GM12875 (cell line): ENCODE measurements at regions not wholly inside any gene's neighbourhood (a gene's known extent, or its start where the extent isn't known, plus 50 kb on each side); places are given as distances from the start of the nearest gene placed in this dataset.

ENCODE experiments used
- H3K4me3 ChIP-seq: one replicate; pipeline ENCODE4 v1.5.1; 2011; ENCODE audit warnings: low read depth, low read length, control low read depth
- CTCF ChIP-seq: IDR thresholded peaks from 2 replicates; pipeline ENCODE4 v1.5.1; 2011; ENCODE audit warnings: low read depth, mild to moderate bottlenecking, control low read depth, inconsistent platforms, low read length, moderate library complexity, borderline replicate concordance; ENCODE audit not compliant: insufficient read depth

DNA sequence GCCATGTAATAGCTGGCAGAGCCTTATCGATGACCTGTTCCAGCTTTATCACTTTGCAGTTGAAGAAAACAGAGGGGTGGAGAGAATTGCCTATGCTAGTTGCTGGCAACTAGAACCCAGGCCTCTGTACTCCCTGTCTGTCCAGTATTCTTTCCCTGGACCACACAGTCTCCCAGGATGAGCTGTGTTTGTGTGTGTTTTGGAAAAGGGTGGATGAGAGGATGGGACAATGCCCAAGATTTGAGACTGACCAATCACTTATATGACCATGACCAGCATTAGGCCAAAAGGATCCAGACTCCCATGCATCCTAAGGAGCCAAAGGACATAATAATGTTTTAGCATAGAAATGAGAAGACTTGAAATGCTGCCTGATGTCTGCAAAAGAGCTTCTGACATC, 102.6 kb downstream of the CD200R1L start:
- no peak for TF ChIP-seq CTCF
- H3K4me3 ChIP-seq, result no peak overlapping the region

- no peak for TF ChIP-seq CTCF
- no peak overlapping the region for H3K4me3 ChIP-seq
Measured at GRCh38 chr3:112742934-112743333, 102.0 kb upstream of the CCDC80 start.

- no peak overlapping the region for H3K4me3 ChIP-seq
- TF ChIP-seq CTCF, result no peak
Measured at GRCh38 chr3:112741983-112742382, 101.0 kb upstream of the CCDC80 start.

GRCh38 chr3:112740835-112741234, 99.9 kb upstream of the CCDC80 start:
- no peak overlapping the region for H3K4me3 ChIP-seq
- TF ChIP-seq CTCF, result no peak

- no peak overlapping the region for H3K4me3 ChIP-seq
- TF ChIP-seq CTCF, result no peak
Measured at GRCh38 chr3:112739252-112739965, 98.5 kb upstream of the CCDC80 start.

DNA sequence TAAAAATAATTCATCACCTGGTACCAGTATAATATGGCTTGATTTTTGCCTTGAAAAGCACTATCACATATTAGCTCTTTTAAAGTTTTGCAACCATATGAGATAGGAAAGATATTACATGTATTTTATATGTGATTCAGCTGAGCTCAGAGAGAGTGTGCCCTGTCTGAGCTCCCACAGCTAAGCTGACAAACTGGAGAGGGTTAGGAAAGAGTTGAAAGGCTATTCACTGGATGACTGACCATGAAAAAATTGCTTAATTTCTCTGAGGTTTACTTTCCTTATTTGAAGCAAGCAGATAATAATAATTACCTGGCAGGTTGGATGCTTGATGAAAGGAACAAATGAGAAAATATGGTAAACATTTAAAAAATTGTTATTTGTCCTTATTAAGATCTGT, 97.4 kb upstream of the CCDC80 start:
- H3K4me3 ChIP-seq, result no peak overlapping the region
- TF ChIP-seq CTCF, result no peak

DNA sequence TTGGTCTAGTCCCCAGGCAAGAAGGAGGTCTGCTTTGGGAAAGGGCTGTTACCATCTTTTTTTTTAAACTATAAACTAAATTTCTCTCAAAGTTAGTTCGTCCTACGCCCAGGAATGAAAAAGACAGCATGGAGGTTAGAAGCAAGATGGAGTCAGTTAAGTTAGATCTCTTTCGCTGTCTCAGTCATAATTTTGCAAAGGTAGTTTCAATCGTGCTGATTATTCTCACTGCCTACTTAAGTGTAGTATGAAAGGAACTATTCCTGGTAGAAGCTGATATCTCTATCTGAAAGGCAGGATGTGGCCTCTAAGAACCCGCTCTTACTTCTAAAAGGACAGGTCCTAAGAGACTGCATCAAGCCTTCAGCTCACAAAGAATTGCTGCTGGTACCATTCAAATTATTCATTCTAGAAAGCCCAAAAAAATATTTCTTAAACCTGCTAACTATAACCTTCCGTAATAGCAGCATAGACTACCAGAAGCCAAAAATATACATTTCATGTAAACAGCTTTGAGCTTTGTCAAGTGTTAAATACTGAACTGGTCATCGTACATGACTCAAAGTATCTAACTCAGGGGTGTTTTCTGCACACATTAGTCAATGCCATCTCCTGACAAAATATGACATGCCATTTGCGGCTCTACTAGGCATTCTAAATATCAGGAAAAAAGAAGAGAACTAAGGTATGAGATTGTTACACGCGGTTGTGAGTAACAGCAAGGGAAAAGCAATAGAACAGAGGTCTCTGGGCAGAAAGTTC, 96.0 kb upstream of the CCDC80 start:
- no peak for TF ChIP-seq CTCF
- H3K4me3 ChIP-seq, result no peak overlapping the region
